Activated T-helper 1 cell treated with anti-CD3 and anti-CD28 coated beads, Interleukin-12 subunit alpha, Interleukin-12 subunit beta, Interleukin-2, Interleukin-4 antibody, amounts not matched to agents 30 ng/mL and 10 ng/mL and 1 ng/mL, durations not matched to agents 14 hours and 24 hours and 36 hours (primary cell): ENCODE measurements at regions not wholly inside any gene's neighbourhood (a gene's known extent, or its start where the extent isn't known, plus 50 kb on each side); places are given as distances from the start of the nearest gene placed in this dataset.
"Not testable (repeated sequence)": the region's sequence is repeated elsewhere in the genome, so short reads cannot be mapped to it uniquely, and the experiment has no call there.

ENCODE experiments used
- DNase-seq: peaks from one replicate; pipeline ENCODE4 v3.0.0; 2021; ENCODE audit warnings: low spot score
- H3K27ac Mint-ChIP-seq: one replicate; pipeline ENCODE4 v1.8.0; 2021; ENCODE audit warnings: mild to moderate bottlenecking, mixed read lengths
- H3K27me3 Mint-ChIP-seq: one replicate; pipeline ENCODE4 v1.8.0; 2022; ENCODE audit warnings: mild to moderate bottlenecking, moderate library complexity, mixed read lengths; ENCODE audit not compliant: insufficient read depth
- H3K36me3 Mint-ChIP-seq: one replicate; pipeline ENCODE4 v1.8.0; 2021; ENCODE audit warnings: low read depth, mixed read lengths
- H3K4me1 Mint-ChIP-seq: one replicate; pipeline ENCODE4 v1.8.0; 2021; ENCODE audit warnings: low read depth, mixed read lengths
- H3K4me3 Mint-ChIP-seq: one replicate; pipeline ENCODE4 v1.8.0; 2021; ENCODE audit warnings: mild to moderate bottlenecking, moderate library complexity, mixed read lengths
- H3K9me3 Mint-ChIP-seq: one replicate; pipeline ENCODE4 v1.8.0; 2021; ENCODE audit warnings: mixed read lengths
- intact Hi-C: fragments of 100-400 bp; cut with micrococcal nuclease; formaldehyde crosslinking; loops from one replicate; pipeline ENCODE4 v1.15.1; 2024

- Mint-ChIP-seq H3K4me1 (peaks cover 24% of the 10 kb centered on the region), H3K27me3 (no peaks in the 10 kb centered on the region), H3K36me3 (peaks cover 3% of the 10 kb centered on the region), H3K27ac (no peak overlapping the region), H3K9me3 (no peaks in the 10 kb centered on the region), H3K4me3 (no peak overlapping the region)
- no peak for DNase-seq
- intact Hi-C loops: loop anchor here (5.0 kb wide), 1 partner anchor 324 kb away; no protein-coding TSS in a partner anchor
These were observed 168.6 kb upstream of the GRK3 start for GRCh38 chr22:25395915-25396314.

GRCh38 chr22:25396615-25397200 is 167.8 kb upstream of the GRK3 start:
- intact Hi-C loops: loop anchor here (5.0 kb wide), 1 partner anchor 324 kb away; no protein-coding TSS in a partner anchor
- H3K9me3 Mint-ChIP-seq: no peaks in the 10 kb centered on the region
- no peak overlapping the region for H3K27ac Mint-ChIP-seq
- peaks cover 24% of the 10 kb centered on the region for H3K4me1 Mint-ChIP-seq
- peaks cover 3% of the 10 kb centered on the region for H3K36me3 Mint-ChIP-seq
- no peak for DNase-seq
- no peaks in the 10 kb centered on the region for H3K27me3 Mint-ChIP-seq
- no peak overlapping the region for H3K4me3 Mint-ChIP-seq

DNA sequence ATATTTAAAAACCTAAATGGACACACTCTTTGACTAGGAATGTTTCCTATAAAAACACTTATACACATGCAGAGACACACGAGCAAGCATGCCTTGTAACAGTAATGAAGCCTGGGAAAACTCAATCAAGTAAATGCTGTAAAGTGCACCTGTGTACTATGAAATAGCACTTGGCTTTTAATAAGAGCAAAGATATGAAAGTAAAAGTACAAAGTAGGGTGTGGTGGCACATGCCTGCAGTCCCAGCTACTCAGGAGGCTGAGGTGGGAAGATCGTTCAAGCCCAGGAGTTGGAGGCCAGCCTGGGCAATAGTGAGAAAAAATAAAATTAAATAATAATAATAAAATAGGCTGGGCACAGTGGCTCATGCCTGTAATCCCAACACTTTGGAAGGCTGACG is 166.9 kb upstream of the GRK3 start:
- Mint-ChIP-seq H3K27ac (no peak overlapping the region), H3K4me1 (peaks cover 31% of the 10 kb centered on the region), H3K27me3 (no peaks in the 10 kb centered on the region), H3K9me3 (no peaks in the 10 kb centered on the region), H3K4me3 (peak overlapping the region; percentile 57), H3K36me3 (peaks cover 3% of the 10 kb centered on the region)
- no peak for DNase-seq
- intact Hi-C loops: loop anchor here (5.0 kb wide), 1 partner anchor 325 kb away; no protein-coding TSS in a partner anchor

- not testable (repeated sequence) for DNase-seq, H3K36me3 Mint-ChIP-seq, H3K4me3 Mint-ChIP-seq, H3K9me3 Mint-ChIP-seq, H3K27me3 Mint-ChIP-seq, H3K27ac Mint-ChIP-seq
- peaks cover 41% of the 10 kb centered on the region for H3K4me1 Mint-ChIP-seq
- intact Hi-C loops: loop anchor here (5.0 kb wide), 1 partner anchor 326 kb away; no protein-coding TSS in a partner anchor
These were observed 165.8 kb upstream of the GRK3 start for GRCh38 chr22:25398591-25399062.

- peaks cover 3% of the 10 kb centered on the region for H3K36me3 Mint-ChIP-seq
- H3K4me1 Mint-ChIP-seq: peaks cover 48% of the 10 kb centered on the region
- no peaks in the 10 kb centered on the region for H3K9me3 Mint-ChIP-seq
- intact Hi-C loops: loop anchor here (5.0 kb wide), 1 partner anchor 327 kb away; no protein-coding TSS in a partner anchor
- no peak overlapping the region for H3K27ac Mint-ChIP-seq
- no peaks in the 10 kb centered on the region for H3K27me3 Mint-ChIP-seq
- no peak for DNase-seq
- H3K4me3 Mint-ChIP-seq: no peak overlapping the region
These were observed 164.8 kb upstream of the GRK3 start for GRCh38 chr22:25399649-25400151.

DNA sequence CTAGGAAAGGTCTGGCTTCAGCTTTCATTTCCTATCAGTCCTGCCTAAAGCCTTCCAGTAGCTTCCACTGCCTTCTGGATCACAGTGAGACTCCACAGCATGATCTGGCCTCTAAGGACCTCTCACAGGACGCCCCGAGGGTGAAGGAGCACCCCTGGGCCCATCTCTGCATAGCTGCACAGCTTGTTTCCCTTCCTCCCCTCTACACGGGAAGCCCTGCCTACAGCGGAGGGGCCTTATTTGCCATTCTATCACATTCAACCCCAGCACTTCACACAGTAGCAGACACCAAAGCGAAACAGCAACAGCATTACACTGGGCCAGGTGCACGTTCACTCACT is 162.3 kb upstream of the GRK3 start:
- H3K4me1 Mint-ChIP-seq: peaks cover 47% of the 10 kb centered on the region
- H3K27ac Mint-ChIP-seq: no peak overlapping the region
- H3K4me3 Mint-ChIP-seq: peak overlapping the region; percentile 91
- peaks cover 5% of the 10 kb centered on the region for H3K36me3 Mint-ChIP-seq
- H3K27me3 Mint-ChIP-seq: no peaks in the 10 kb centered on the region
- H3K9me3 Mint-ChIP-seq: no peaks in the 10 kb centered on the region
- DNase-seq: no peak
- intact Hi-C loops: no loop called here

GRCh38 chr22:25402501-25403283 is 161.8 kb upstream of the GRK3 start:
- DNase-seq: no peak
- intact Hi-C loops: no loop called here
- H3K27ac Mint-ChIP-seq: no peak overlapping the region
- peaks cover 5% of the 10 kb centered on the region for H3K36me3 Mint-ChIP-seq
- peaks cover 41% of the 10 kb centered on the region for H3K4me1 Mint-ChIP-seq
- H3K9me3 Mint-ChIP-seq: no peaks in the 10 kb centered on the region
- H3K4me3 Mint-ChIP-seq: peak overlapping the region; percentile 91
- peaks cover 3% of the 10 kb centered on the region for H3K27me3 Mint-ChIP-seq

DNA sequence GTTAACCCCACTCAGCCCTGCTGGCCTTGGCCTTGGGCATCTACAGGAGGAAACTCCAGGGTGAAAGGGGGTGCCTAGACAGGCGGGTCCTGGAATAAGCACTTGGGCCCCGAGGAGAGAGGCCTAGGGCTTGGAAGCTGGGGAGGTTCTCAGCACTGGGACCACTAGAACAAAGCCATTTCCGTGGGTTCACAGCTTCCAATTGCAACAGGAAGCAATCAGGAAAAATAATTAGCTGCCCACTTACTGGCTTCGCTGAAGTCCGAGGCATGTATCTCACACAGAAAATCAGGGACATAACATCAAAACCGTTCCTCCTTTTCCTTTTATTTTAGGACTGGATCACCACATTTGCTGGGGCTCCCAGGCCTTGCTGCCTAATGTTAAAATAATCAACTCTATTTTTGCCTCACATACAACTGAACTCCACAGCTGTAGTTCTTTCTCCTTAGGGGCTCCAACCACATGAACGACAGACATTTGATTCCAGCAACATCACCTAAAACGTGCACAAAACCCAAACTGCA is 161.1 kb upstream of the GRK3 start:
- no peak for DNase-seq
- Mint-ChIP-seq H3K9me3 (no peaks in the 10 kb centered on the region), H3K4me3 (peak overlapping the region; percentile 91), H3K27me3 (peaks cover 4% of the 10 kb centered on the region), H3K27ac (peak overlapping the region; percentile 70), H3K4me1 (peaks cover 38% of the 10 kb centered on the region), H3K36me3 (peaks cover 5% of the 10 kb centered on the region)
- intact Hi-C loops: no loop called here

- Mint-ChIP-seq H3K27me3 (peaks cover 4% of the 10 kb centered on the region), H3K36me3 (peaks cover 5% of the 10 kb centered on the region), H3K9me3 (no peaks in the 10 kb centered on the region), H3K4me1 (peaks cover 32% of the 10 kb centered on the region), H3K27ac (peak overlapping the region; percentile 70), H3K4me3 (peak overlapping the region; percentile 91)
- intact Hi-C loops: loop anchor here (1.0 to 2.0 kb wide), 2 partner anchors 41 to 44 kb away; no protein-coding TSS in a partner anchor
- no peak for DNase-seq
These were observed 160.5 kb upstream of the GRK3 start for GRCh38 chr22:25403811-25404471.

DNA sequence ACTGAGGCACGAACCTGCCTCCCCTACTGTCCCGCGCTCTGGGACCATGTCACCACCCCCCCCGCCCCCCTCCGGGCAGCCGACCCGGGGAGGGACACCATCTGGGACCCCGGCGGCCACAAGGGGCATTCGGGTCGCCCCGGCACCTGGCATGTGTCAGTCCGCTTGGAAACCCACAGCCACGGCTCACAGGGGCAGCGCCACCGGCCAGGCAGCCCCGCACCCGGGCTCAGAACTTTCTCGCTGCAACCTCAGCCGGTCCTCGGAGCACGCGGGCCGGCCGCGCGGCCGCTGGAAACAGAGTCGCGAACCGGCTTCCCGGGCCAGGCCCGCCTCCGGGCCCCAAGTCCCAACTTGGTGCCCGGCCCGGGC is 159.9 kb upstream of the GRK3 start:
- H3K27me3 Mint-ChIP-seq: peaks cover 4% of the 10 kb centered on the region
- no peaks in the 10 kb centered on the region for H3K9me3 Mint-ChIP-seq
- intact Hi-C loops: loop anchor here (1.0 to 2.0 kb wide), 2 partner anchors 42 to 44 kb away; no protein-coding TSS in a partner anchor
- no peak for DNase-seq
- peak overlapping the region; percentile 91 for H3K4me3 Mint-ChIP-seq
- peaks cover 32% of the 10 kb centered on the region for H3K4me1 Mint-ChIP-seq
- peak overlapping the region; percentile 70 for H3K27ac Mint-ChIP-seq
- peaks cover 5% of the 10 kb centered on the region for H3K36me3 Mint-ChIP-seq

- Mint-ChIP-seq H3K9me3 (no peaks in the 10 kb centered on the region), H3K27ac (no peak overlapping the region), H3K4me1 (peaks cover 32% of the 10 kb centered on the region), H3K4me3 (peak overlapping the region; percentile 84), H3K36me3 (peaks cover 5% of the 10 kb centered on the region), H3K27me3 (peaks cover 4% of the 10 kb centered on the region)
- intact Hi-C loops: loop anchor here (1.0 to 2.0 kb wide), 2 partner anchors 42 to 43 kb away; no protein-coding TSS in a partner anchor
- DNase-seq: peak; percentile 73
These were observed 159.3 kb upstream of the GRK3 start for GRCh38 chr22:25404928-25405816.
